ENCODE measurements at regions not wholly inside any gene's neighbourhood (a gene's known extent, or its start where the extent isn't known, plus 50 kb on each side); places are given as distances from the start of the nearest gene placed in this dataset.

- Histone ChIP-seq H3K4me3 (no peak overlapping the region), H3K9me3 (replicated peaks) (no peaks in the 10 kb centered on the region), H3K27me3 (ENCODE audit: low read depth) (no peaks in the 10 kb centered on the region), H3K36me3 (no peaks in the 10 kb centered on the region), H3K27ac (replicated peaks) (no peak overlapping the region), H3K4me1 (no peaks in the 10 kb centered on the region)
- DNase-seq, result no peak
- TF ChIP-seq CTCF (IDR thresholded peaks at IDR 0.05; ENCODE audit: borderline replicate concordance), result no peak
- intact Hi-C loops (cut with micrococcal nuclease), result no loop called here
These were observed 79.0 kb upstream of the ODAD2 start for GRCh38 chr10:28077889-28078288.

GRCh38 chr10:28075424-28075823, 76.5 kb upstream of the ODAD2 start:
- no peak for DNase-seq
- no peak overlapping the region for H3K4me3 ChIP-seq
- H3K9me3 ChIP-seq (replicated peaks), result no peaks in the 10 kb centered on the region
- no peaks in the 10 kb centered on the region for H3K4me1 ChIP-seq
- no peak for TF ChIP-seq CTCF (IDR thresholded peaks at IDR 0.05; ENCODE audit: borderline replicate concordance)
- no peaks in the 10 kb centered on the region for H3K27me3 ChIP-seq (ENCODE audit: low read depth)
- intact Hi-C loops (cut with micrococcal nuclease), result no loop called here
- H3K36me3 ChIP-seq, result no peaks in the 10 kb centered on the region
- H3K27ac ChIP-seq (replicated peaks), result no peak overlapping the region

- Histone ChIP-seq H3K4me1 (no peaks in the 10 kb centered on the region), H3K4me3 (no peak overlapping the region), H3K9me3 (replicated peaks) (no peaks in the 10 kb centered on the region), H3K36me3 (peaks cover 7% of the 10 kb centered on the region), H3K27ac (replicated peaks) (no peak overlapping the region), H3K27me3 (ENCODE audit: low read depth) (no peaks in the 10 kb centered on the region)
- no peak for TF ChIP-seq CTCF (IDR thresholded peaks at IDR 0.05; ENCODE audit: borderline replicate concordance)
- DNase-seq, result no peak
- intact Hi-C loops (cut with micrococcal nuclease), result no loop called here
These were observed 73.7 kb upstream of the ODAD2 start for GRCh38 chr10:28072573-28072972.

GRCh38 chr10:28060031-28060607, 61.2 kb upstream of the ODAD2 start:
- Histone ChIP-seq H3K4me3 (no peak overlapping the region), H3K36me3 (peaks cover 11% of the 10 kb centered on the region), H3K27ac (replicated peaks) (no peak overlapping the region), H3K27me3 (ENCODE audit: low read depth) (no peaks in the 10 kb centered on the region), H3K9me3 (replicated peaks) (no peaks in the 10 kb centered on the region), H3K4me1 (no peaks in the 10 kb centered on the region)
- DNase-seq, result no peak
- intact Hi-C loops (cut with micrococcal nuclease), result no loop called here
- no peak for TF ChIP-seq CTCF (IDR thresholded peaks at IDR 0.05; ENCODE audit: borderline replicate concordance)

GRCh38 chr10:28058746-28059145, 59.9 kb upstream of the ODAD2 start:
- Histone ChIP-seq H3K4me1 (no peaks in the 10 kb centered on the region), H3K4me3 (no peak overlapping the region), H3K36me3 (peaks cover 11% of the 10 kb centered on the region), H3K27me3 (ENCODE audit: low read depth) (no peaks in the 10 kb centered on the region), H3K27ac (replicated peaks) (no peak overlapping the region), H3K9me3 (replicated peaks) (no peaks in the 10 kb centered on the region)
- no peak for TF ChIP-seq CTCF (IDR thresholded peaks at IDR 0.05; ENCODE audit: borderline replicate concordance)
- DNase-seq, result no peak
- intact Hi-C loops (cut with micrococcal nuclease), result no loop called here

All from left ventricle myocardium inferior (tissue), 1 donor.